ENCODE measurements at regions not wholly inside any gene's neighbourhood (a gene's known extent, or its start where the extent isn't known, plus 50 kb on each side); places are given as distances from the start of the nearest gene placed in this dataset.
"Not testable (repeated sequence)": the region's sequence is repeated elsewhere in the genome, so short reads cannot be mapped to it uniquely, and the experiment has no call there.

- DNase-seq: not testable (repeated sequence)
Observed at GRCh38 chr11:116666673-116667249, 106.0 kb downstream of the BUD13 start.

- DNase-seq: no peak
Observed at GRCh38 chr11:116665523-116665922, 107.3 kb downstream of the BUD13 start.

GRCh38 chr11:116661056-116661455, 111.7 kb downstream of the BUD13 start:
- DNase-seq: no peak

- DNase-seq: no peak
Observed at GRCh38 chr11:116660011-116660410, 112.8 kb downstream of the BUD13 start.

GRCh38 chr11:116658876-116659535, 113.8 kb downstream of the BUD13 start:
- no peak for DNase-seq

- DNase-seq: no peak
Observed at GRCh38 chr11:116657842-116658825, 114.7 kb downstream of the BUD13 start.

- no peak for DNase-seq
Observed at GRCh38 chr11:116656011-116656410, 116.8 kb downstream of the BUD13 start.

GRCh38 chr11:116654526-116654925, 118.3 kb downstream of the BUD13 start:
- no peak for DNase-seq

- no peak for DNase-seq
Observed at GRCh38 chr11:116653206-116653605, 119.6 kb downstream of the BUD13 start.

- DNase-seq: no peak
Observed at GRCh38 chr11:116651737-116652237, 121.0 kb downstream of the BUD13 start.

- no peak for DNase-seq
Observed at GRCh38 chr11:116651098-116651736, 121.6 kb downstream of the BUD13 start.

- no peak for DNase-seq
Observed at GRCh38 chr11:116650052-116650451, 122.7 kb downstream of the BUD13 start.

- DNase-seq: no peak
Observed at GRCh38 chr11:116649268-116649667, 123.5 kb downstream of the BUD13 start.

- DNase-seq: no peak
Observed at GRCh38 chr11:116648247-116649174, 124.3 kb downstream of the BUD13 start.

- DNase-seq: no peak
Observed at GRCh38 chr11:116647305-116648080, 125.3 kb downstream of the BUD13 start.

- DNase-seq: no peak
Observed at GRCh38 chr11:116646191-116646590, 126.6 kb downstream of the BUD13 start.

- no peak for DNase-seq
Observed at GRCh38 chr11:116644941-116645305, 127.9 kb downstream of the BUD13 start.

- no peak for DNase-seq
Observed at GRCh38 chr11:116644201-116644940, 128.4 kb downstream of the BUD13 start.

- DNase-seq: no peak
Observed at GRCh38 chr11:116643521-116643920, 129.3 kb downstream of the BUD13 start.

GRCh38 chr11:116642902-116643301, 129.9 kb downstream of the BUD13 start:
- DNase-seq: no peak
